ENCODE measurements at regions not wholly inside any gene's neighbourhood (a gene's known extent, or its start where the extent isn't known, plus 50 kb on each side); places are given as distances from the start of the nearest gene placed in this dataset.
A peak's percentile ranks its signal among the peaks of the same experiment; 100 is the strongest.

- no peak for DNase-seq (ENCODE audit: extremely low read depth, low read depth)
- TF ChIP-seq, protein P1, sequence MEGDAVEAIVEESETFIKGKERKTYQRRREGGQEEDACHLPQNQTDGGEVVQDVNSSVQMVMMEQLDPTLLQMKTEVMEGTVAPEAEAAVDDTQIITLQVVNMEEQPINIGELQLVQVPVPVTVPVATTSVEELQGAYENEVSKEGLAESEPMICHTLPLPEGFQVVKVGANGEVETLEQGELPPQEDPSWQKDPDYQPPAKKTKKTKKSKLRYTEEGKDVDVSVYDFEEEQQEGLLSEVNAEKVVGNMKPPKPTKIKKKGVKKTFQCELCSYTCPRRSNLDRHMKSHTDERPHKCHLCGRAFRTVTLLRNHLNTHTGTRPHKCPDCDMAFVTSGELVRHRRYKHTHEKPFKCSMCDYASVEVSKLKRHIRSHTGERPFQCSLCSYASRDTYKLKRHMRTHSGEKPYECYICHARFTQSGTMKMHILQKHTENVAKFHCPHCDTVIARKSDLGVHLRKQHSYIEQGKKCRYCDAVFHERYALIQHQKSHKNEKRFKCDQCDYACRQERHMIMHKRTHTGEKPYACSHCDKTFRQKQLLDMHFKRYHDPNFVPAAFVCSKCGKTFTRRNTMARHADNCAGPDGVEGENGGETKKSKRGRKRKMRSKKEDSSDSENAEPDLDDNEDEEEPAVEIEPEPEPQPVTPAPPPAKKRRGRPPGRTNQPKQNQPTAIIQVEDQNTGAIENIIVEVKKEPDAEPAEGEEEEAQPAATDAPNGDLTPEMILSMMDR (IDR thresholded peaks at IDR 0.05; ENCODE audit: low read depth, low read length): no peak
Observed at GRCh38 chr3:152104847-152105415, 163.8 kb upstream of the MBNL1 start.

DNA sequence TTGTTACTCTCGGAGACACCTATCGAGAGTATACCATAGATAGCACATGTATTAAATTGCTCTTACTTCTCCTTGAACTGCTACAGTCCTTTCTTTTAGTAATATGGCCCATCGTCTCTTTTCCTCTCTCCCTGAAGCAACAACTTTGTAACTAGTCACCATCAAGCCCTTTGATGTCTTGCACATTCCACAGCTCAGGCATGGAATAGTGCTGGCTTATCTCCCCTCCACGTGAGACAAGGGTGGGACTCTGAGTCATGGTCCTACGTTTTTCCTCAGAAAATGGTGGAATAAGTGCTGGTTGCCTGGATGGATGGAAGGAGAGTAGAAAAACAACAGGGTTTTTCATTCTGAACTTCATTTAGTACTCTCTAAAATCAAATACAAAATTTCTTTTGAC, 163.3 kb upstream of the MBNL1 start:
- no peak for DNase-seq (ENCODE audit: extremely low read depth, low read depth)
- TF ChIP-seq, protein P1 (IDR thresholded peaks at IDR 0.05; ENCODE audit: low read depth, low read length): no peak

DNA sequence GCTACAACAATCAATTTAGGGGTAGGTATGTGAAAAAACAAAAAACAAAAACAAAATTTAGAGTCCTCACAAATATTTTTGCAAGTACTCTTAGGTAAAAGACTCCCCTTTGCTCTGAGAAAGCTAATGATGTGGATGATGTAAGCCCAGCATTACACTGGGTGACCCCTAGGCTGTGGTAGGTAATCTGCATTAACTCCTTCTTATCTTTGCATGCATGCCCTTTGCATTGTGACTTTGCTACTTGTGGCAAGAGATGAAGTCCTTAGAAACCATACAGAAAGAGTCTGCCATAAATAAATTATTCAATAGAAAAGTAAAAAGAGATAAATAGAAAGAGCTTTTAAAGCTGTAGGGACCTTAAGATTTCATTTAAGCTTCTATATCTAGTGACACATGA, 159.7 kb upstream of the MBNL1 start:
- TF ChIP-seq, protein P1 (IDR thresholded peaks at IDR 0.05; ENCODE audit: low read depth, low read length): no peak
- DNase-seq (ENCODE audit: extremely low read depth, low read depth): no peak

DNA sequence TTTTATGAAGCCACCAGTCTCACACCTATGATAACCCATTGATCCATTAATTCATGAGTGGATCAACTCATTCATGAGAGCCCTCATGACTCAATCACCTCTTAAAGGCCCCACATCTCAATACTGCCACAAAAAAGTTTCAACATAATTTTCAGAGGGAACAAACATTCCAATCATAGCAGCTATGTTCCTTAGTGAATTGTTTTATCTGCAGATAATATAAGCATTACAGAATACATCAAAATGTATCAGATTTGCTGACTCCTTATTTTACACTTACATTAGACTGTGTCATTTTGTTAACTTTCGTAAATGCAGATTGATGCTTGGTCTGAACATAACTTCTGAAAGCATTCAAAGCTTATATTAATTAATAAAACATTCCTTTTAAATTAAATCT, 155.3 kb upstream of the MBNL1 start:
- no peak for DNase-seq (ENCODE audit: extremely low read depth, low read depth)
- TF ChIP-seq, protein P1 (IDR thresholded peaks at IDR 0.05; ENCODE audit: low read depth, low read length): no peak

DNA sequence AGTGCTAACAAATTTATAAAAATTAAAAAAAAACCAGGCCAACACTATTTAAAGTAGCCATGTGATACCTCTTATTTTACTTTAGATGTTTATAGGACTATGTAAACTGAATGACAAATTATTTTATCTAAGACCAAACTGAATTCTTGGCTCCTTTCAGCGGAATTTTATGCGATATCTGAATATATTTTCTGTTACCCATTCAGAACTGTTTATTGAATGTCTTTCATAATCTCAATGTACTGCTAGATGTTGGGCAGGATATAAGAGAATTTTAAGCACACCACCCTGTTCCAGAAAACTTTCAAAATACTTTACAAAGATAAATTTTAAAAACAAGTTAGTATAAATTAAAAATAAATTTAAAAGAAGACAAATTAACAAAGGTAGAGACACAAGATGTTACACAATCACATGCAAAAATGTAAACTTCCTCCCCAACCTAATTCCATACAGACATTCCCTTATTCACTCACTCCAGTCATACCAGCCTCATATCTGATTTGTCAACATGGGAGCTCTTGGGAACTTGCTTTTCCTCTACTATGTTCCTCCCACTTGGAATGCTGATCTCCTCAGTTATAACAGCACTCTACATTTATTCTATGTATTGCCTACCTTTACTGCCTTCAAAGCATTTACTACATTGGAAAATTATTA, 154.6 kb upstream of the MBNL1 start:
- DNase-seq (ENCODE audit: extremely low read depth, low read depth): no peak
- TF ChIP-seq, protein P1 (IDR thresholded peaks at IDR 0.05; ENCODE audit: low read depth, low read length): no peak

DNA sequence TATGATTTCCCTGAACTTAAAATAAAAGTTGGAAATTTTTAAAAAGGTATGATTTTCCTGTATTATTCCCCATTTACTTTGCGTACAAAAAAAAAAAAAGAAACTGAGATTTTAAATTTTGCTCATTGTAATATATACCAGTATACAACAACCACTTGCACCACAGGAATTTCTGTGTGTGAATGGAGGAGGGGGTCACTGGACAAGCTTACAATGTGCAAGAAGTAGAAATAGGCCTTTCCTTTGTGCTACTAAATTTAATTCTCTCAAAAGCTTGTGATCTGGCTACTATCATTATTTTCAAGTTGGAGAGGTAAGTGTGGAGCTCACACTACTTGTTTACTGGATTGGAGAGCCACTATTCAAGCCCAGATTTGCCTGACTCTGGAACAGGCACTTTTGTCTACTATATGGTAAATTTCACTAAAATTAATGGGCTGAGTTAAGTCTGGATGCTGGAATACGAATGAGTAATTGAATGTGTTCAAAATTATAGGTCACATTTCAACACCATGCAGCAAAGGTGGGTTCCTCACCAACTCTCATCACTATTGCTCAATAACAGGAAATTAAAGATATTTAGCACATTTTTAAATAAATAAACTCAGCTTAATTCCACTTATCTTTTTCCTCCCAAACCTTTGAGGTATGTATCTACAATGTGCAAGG, 148.0 kb upstream of the MBNL1 start:
- TF ChIP-seq, protein P1 (IDR thresholded peaks at IDR 0.05; ENCODE audit: low read depth, low read length): no peak
- DNase-seq (ENCODE audit: extremely low read depth, low read depth): no peak

- DNase-seq (ENCODE audit: extremely low read depth, low read depth): peak; percentile 58
- TF ChIP-seq, protein P1 (IDR thresholded peaks at IDR 0.05; ENCODE audit: low read depth, low read length): no peak
Observed at GRCh38 chr3:152121270-152121636, 147.5 kb upstream of the MBNL1 start.
